Coronary artery (tissue), 2 donors: ENCODE measurements at regions not wholly inside any gene's neighbourhood (a gene's known extent, or its start where the extent isn't known, plus 50 kb on each side); places are given as distances from the start of the nearest gene placed in this dataset.
"Not testable (repeated sequence)": the region's sequence is repeated elsewhere in the genome, so short reads cannot be mapped to it uniquely, and the experiment has no call there.

Experiments
- DNase-seq: peaks from one replicate; pipeline ENCODE4 v3.0.0-alpha.2; 2017; ENCODE audit warnings: low spot score
- H3K27ac ChIP-seq, 2 donors: fragments of 200-600 bp; sonication (generic); one replicate each; pipeline ENCODE4 v1.5.1; 2016 to 2019
- H3K4me3 ChIP-seq: fragments of 200-600 bp; sonication (generic); 2 replicates; pipeline ENCODE4 v1.5.1; 2016; ENCODE audit warnings: mild to moderate bottlenecking, moderate library complexity
- TF ChIP-seq, protein P1 (sequence below): fragments of 200-600 bp; sonication (generic); IDR thresholded peaks from one replicate; pipeline ENCODE4 v1.5.1; 2019; ENCODE audit warnings: antibody characterized with exemption

- TF ChIP-seq, protein P1, sequence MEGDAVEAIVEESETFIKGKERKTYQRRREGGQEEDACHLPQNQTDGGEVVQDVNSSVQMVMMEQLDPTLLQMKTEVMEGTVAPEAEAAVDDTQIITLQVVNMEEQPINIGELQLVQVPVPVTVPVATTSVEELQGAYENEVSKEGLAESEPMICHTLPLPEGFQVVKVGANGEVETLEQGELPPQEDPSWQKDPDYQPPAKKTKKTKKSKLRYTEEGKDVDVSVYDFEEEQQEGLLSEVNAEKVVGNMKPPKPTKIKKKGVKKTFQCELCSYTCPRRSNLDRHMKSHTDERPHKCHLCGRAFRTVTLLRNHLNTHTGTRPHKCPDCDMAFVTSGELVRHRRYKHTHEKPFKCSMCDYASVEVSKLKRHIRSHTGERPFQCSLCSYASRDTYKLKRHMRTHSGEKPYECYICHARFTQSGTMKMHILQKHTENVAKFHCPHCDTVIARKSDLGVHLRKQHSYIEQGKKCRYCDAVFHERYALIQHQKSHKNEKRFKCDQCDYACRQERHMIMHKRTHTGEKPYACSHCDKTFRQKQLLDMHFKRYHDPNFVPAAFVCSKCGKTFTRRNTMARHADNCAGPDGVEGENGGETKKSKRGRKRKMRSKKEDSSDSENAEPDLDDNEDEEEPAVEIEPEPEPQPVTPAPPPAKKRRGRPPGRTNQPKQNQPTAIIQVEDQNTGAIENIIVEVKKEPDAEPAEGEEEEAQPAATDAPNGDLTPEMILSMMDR: no peak
Observed at GRCh38 chr9:25808554-25808953, 130.3 kb upstream of the TUSC1 start.

DNA sequence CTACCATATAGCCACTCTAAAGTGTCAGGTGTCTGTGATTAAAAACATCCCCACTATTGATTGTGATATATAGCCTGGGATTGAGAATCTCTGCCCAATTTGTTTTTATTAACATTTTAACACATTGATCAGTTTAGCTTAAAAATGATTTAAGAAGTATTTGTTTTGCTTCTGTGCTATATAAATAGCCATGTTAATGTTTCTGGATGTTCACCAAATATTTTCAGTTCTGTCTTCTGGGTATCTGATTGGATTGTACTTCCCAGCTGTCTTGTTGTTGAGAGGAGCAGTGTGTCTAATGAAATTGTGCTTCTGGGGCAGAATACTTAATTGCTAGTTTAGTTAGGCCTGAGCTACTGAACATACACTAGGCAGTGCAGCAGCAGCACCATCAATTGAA is 126.6 kb upstream of the TUSC1 start:
- TF ChIP-seq, protein P1: no peak
- Histone ChIP-seq H3K4me3 (no peak overlapping the region), H3K27ac (no peak overlapping the region)
- DNase-seq: no peak

More at GRCh38 chr9:25808554-25808953, 130.3 kb upstream of the TUSC1 start:
- no peak overlapping the region for H3K27ac ChIP-seq
- no peak for DNase-seq
- no peak overlapping the region for H3K4me3 ChIP-seq

GRCh38 chr9:25801989-25802388 is 123.7 kb upstream of the TUSC1 start:
- H3K27ac ChIP-seq, H3K4me3 ChIP-seq, DNase-seq: not testable (repeated sequence)

DNA sequence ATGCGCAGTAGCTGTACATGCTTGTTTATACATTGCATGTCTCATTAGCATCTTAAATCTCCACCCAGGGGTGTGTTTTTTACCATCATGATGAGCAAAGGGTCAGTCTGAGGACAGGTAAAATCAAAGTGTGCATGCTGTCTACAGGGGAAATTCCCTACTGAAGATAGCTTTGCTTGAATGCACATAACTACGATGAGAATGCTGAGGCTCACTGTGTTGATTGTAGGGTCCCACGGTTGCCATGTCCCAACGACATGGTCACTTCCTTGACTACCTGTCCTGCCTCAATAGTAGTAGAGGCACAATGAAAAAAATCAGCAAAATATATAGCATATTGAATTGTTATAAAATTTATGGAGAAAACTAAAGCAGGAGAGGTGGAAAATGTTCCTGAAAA is 95.6 kb upstream of the TUSC1 start:
- Histone ChIP-seq H3K27ac (no peak overlapping the region), H3K4me3 (no peak overlapping the region)
- no peak for DNase-seq
- TF ChIP-seq, protein P1: no peak

DNA sequence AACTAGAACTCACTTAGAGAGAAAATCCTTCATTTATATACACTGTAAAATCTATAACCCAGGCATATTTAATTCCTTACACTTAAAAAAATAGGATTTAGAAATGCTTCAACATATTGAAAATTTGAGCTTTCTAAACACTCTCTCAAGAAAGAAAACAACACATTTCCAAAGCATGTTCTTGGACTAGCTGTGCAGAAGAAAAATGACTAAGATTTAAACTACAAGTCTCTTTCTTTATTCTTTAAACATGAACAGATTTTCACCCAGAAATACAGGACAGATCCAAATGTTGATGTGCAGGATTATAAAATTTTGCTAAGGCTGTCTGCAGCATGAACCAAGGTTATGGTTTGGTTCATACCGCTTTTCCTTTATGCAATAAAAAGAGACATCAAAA is 77.7 kb upstream of the TUSC1 start:
- Histone ChIP-seq H3K4me3 (no peak overlapping the region), H3K27ac (no peak overlapping the region)
- TF ChIP-seq, protein P1: no peak
- DNase-seq: no peak

DNA sequence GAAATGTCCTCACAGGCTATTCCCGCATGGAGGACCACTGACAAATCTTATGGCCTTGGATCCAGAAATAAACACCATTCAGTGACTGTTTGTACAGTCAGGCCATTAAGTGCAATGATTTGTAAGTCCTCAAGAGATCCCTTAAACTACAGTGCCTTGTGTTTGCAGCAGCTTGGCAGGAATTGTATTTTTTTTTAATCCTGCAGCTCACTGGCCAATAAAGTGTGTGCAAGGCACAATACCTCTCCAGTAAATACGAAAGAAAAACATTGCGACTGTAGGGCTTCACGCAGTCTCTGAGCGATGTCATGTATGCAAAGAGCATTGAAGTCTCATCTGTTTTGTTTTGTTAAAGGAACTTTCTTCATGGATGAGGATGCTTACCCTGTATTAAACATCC is 74.2 kb upstream of the TUSC1 start:
- TF ChIP-seq, protein P1: no peak
- no peak overlapping the region for H3K4me3 ChIP-seq
- H3K27ac ChIP-seq: no peak overlapping the region
- DNase-seq: no peak

DNA sequence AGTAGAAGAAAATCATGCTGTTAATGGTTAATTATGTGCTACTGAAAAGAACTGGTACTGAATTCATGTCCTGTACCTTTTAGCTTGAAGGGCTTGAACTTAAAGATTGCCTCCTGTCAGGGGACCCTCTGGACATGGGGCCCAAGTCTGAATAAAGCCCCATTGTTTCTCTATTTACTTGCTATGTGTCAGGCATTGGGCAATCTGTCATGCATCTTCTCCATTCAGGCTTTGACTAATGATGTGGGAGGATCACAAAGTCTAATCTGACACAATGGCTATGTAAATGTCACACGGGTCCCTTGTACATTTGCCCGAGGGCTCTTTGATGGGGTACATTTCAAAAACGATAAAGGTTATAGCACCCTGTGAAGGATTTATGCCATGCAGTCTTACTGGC is 64.0 kb upstream of the TUSC1 start:
- Histone ChIP-seq H3K27ac (no peak overlapping the region), H3K4me3 (no peak overlapping the region)
- DNase-seq: no peak
- TF ChIP-seq, protein P1: no peak

DNA sequence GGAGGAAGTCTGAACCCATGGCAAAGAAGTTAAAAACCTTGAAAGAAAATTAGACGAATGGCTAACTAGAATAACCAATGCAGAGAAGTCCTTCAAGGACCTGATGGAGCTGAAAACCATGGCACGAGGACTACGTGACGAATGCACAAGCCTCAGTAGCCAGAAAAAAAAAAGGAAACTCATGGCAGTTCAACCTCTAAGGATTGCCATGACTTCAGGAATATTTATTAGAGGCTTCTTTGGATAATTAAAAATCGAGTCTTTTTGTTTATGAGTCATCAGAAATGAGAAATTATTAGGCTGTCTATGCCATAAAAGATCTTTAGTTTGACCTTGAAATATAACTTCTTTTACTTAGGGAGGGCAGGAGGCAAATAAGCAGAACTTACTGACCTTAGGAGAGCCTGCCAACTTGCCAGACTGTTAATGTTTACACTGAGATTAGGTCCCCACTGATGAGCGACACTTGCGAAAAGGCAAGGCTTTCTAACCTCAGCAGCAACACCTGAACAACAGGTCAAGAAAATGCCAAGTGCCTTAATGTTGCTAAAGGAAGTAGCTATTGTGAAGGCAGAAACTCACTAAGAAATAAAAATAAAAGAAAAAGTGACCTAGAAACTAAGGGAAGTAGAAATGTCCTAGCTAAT is 55.2 kb upstream of the TUSC1 start:
- Histone ChIP-seq H3K27ac (no peak overlapping the region), H3K4me3 (no peak overlapping the region)
- TF ChIP-seq, protein P1: no peak
- DNase-seq: no peak

- H3K4me3 ChIP-seq, DNase-seq, H3K27ac ChIP-seq: not testable (repeated sequence)
Observed at GRCh38 chr9:25731895-25732794, 53.9 kb upstream of the TUSC1 start.
